Stimulated activated CD4-positive, alpha-beta T cell treated with anti-CD3 and anti-CD28 coated beads, Interleukin-1b, Interleukin-23, amount 100 ng/mL, for 48 hours (primary cell): ENCODE measurements at regions not wholly inside any gene's neighbourhood (a gene's known extent, or its start where the extent isn't known, plus 50 kb on each side); places are given as distances from the start of the nearest gene placed in this dataset.

ENCODE experiments used
- DNase-seq: peaks from one replicate; pipeline ENCODE4 v3.0.0-alpha.2; 2020

DNA sequence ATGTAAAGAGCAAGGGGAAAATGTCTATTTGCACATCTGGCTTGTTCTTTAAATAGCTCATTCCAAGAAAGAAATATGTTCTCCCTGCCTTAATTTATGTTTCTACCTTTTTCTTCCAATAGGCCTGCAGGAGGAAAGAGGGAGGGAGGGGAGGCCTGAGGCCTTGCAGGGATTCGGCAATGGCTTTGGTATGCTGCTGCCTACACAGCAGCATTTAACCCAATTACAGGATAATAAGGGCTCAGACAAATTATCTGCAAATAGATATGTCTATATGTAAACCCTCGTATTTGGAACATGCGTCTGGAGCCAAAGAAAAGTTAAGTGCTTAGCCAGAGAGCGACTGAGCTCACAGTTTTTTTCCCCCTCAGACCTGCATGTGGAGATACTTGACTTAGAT is 277.2 kb downstream of the CDC5L start:
- DNase-seq: no peak

DNA sequence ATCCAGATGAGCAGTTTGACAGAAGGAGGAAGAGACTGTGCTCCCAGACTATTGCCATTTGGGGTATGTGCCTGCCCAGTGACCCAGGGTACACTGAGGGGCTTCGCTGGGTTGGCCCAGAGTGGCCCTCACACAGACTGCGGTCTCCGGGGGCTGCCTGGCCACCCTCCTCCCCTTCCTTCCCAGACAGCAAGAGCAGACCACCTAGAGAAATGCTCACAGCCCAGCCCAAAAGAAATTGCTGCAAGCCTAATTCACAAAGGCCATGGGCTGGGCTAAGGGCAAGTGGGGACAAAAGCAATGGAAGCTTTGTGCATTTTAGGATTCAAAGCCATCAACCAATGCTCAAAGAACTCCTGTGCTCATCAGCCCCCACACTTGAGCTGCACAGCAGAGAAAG is 277.6 kb downstream of the CDC5L start:
- DNase-seq: no peak

DNA sequence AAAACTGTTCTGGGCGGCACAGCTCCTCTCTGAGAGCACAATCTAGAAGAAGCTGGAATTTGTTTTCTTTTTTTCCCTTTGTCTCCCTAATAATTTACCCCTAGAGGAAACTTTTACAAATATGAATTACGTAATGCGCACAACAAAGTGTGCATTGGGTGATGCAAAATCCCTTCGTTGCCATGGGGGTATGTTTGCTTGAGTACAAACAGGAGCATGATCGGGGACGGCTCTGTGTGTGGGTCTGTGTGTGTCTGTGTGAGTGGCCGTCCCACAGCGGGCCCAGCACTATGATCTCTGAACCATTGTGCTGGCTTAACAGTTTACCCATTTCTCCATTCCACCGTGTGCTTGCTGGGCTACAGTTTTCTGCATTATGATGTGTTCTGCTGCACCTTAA is 278.2 kb downstream of the CDC5L start:
- DNase-seq: no peak

DNA sequence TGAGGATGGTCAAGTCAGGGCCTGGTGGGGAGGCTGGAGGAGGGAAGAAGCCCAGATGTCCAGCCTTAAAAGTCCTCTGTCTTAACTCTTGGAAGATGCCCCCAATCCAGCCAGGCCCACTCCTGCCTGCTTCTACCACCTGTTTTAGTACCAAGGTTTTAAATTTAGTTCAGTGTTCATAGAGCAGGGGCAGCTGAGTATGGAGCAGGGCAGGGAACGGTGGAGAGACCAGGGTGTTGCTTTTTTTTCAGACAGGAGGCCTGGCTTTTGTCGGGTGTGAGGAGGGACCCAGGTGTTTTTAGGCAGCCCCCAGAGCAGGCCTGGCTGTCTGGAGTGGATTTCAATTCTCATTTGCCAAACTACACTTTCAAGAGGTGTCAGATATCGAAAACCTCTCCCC is 278.8 kb downstream of the CDC5L start:
- no peak for DNase-seq

DNA sequence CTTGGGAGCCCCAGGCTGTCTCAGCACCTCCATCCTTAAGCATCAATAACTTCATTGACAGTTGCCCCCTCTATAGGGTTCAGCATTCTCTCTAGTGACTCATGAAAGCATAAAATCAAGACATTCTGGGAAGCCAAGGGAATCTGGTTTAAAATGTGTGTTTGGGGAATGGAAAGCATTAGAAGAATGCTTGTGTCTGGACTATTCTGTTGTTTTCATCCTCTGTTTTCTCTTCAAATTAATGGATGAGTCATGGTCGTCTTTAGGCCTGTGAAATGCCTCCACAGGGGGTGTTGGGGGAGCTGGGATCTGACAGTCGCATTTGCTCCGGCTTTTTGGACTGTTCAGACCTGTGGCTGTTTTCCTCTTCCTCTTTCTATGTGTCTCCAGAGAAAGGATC is 279.7 kb downstream of the CDC5L start:
- no peak for DNase-seq

DNA sequence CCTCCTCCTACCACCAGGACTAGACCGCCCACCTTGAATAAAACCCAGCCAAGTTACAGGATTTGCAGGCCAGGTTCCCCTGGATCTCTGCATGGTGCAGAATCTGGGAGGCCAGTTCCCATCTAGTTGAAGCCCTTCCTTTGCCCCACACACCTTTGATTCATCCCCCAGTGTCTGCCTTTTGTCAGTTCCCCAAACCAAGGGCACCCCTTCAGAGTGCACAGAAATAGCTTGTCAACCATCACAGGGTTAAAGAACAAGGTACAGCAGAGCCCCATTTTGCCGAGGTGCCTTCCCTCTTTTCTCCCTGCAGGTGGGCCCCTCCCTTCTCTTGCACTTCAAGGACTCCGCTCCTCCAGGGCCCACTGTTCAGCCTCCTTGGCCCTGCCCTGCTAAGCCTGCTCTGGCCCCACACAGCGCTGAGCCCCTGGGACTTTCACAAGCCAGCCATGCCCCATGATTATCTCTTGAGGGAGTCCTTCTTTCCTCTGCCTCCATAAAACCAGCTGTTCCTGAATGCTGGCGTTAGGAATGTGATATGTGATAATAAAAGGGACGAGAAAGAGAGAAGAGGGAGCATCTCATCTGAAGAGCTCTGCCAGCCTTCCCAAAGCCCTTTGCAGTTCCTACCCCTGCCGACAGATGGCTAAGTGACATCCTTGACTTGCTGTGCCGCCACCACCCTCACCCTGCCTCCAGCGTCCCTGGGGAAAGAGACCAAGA is 280.3 kb downstream of the CDC5L start:
- DNase-seq: no peak

DNA sequence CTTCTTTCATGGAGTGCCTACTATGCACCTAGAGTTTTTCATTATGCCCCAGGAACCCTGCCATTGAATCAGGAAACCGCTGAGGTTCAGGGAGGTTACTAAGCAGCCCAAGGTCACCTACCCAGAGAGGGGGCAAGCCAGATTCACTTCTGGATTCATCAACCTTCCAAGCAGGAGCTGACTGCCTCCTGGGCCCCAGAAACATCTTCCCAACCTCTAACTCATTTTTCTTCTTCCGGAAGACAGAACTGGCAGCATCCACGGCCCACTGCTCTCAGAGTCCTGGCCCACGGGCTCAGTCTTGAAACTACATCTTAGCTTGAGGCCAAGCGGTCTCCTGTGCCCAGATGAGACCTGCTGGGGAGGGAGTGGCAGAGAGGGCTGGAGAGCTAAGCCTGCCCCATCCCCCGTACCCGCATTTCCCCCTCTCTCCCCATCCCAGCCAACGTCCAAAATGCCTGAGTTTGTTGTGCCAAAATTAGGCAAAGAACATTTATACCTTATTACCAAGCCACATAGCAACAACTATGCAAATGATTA is 281.0 kb downstream of the CDC5L start:
- no peak for DNase-seq

DNA sequence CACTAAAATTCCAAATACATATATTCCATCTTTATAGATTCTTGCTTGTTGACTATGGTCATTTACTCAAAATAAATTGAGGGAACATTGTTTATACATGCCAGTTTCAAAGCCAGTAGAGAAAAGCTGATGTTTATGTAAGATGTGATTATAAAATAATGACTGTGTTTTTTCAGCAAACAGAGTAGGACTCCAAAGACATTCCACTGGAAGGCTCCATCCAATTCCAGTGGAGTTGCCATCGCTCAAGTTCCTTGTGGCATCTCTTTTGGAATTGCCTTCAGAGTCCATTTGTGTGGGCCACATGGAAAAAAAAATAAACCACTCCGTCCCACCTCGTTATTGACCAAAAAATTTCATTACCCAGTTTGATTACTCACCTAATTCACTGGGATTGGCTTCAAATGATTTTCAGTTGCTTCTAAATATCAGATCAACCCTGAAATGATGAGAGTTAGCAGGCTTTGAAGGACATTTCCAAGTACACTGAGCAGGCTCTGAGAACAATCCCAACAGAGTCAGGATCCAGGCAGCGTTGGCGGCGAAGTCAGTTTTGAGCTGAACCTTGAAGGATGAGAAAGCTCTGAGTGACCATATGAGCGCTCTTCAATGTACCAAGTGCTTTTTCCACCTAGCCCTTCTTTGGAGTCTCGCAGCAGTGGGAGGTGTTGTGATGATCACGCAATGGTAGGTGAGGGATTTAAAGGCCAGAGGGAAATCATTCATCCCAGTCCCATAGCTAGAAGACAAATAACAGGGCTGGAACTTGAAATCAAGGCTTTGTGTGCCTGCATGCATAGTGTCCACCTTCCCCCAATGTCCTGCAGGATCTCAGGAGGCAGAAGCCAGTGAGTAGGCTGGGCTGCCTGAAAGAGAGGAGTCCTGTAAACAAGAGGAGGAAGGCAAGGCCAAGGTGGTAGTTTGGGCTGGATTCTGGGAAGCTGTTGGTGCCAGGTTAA is 281.7 kb downstream of the CDC5L start:
- DNase-seq: no peak

DNA sequence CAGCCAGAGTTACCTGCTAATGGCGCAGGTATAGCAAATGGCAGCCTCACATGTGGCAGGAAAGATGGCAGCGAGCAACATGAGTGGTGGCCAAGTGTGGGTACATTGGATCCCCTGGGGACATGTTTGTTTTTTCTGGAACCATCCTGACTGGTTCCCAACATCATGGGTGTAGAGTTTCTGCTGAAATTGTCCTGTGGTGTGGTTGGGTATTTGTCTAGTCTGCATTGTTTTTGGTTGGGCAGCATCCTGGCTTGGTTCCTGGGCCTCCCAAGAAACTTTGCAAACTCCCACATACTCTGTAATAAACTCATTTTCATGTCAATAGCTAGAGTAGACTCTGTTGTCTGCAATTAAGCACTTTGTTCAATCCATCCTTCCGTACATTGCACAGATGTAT is 282.6 kb downstream of the CDC5L start:
- DNase-seq: no peak

DNA sequence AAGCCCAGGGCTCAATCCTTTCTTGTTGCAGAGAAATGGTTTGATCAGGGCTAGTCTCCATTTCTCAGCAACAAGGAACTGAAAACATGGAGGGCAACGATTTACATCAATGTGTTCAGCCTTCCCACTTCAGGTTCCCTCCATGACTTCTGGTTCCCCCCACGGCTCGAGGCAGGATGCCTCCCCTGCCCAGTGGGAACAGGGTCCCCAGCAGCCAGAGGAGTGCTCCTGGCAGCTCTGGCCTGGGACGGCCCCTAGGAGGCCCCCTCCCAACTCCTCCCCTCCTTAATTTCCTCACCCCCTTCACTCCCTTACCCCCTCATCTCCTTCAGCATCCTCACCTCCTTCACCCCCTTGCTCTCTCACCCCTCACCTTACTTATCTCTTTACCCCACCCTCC is 283.8 kb downstream of the CDC5L start:
- DNase-seq: no peak

DNA sequence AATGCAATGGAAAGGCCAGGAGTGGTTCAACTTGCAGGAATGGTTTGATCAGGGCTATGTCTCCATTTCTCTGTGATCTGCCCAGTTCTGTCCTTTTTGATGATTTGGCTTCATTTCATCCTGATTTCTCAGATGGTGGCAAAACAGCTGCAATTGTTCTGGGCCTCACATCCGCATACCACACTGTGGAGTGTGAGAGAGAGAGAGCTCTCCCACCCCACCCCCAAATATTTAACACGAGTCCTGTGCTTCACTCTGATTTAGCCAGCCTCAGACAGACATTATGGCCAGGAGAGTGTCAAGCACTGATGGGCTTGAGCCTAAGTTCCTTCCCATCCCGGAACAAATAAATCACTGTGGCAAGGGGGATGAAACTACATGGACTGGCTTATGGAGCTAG is 284.6 kb downstream of the CDC5L start:
- no peak for DNase-seq

DNA sequence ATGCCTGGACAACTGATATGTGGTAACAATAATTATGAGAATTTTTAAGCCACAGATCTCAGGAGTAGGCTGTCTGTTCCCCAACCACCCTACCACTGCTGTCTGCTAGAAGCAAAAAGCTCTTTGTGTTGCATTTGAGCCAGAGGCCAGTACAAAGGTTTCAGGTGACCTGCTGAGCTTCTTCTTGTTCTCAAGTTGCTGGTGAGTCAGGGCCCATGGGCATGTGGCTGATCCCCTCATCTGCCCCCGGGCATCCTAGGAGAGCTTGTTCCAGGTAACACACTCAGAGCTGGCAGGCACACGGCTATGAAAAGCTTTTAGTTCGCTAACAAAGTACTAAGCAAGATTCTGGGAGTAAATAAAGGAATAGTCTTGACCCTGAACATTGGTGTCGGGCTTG is 285.3 kb downstream of the CDC5L start:
- DNase-seq: no peak

DNA sequence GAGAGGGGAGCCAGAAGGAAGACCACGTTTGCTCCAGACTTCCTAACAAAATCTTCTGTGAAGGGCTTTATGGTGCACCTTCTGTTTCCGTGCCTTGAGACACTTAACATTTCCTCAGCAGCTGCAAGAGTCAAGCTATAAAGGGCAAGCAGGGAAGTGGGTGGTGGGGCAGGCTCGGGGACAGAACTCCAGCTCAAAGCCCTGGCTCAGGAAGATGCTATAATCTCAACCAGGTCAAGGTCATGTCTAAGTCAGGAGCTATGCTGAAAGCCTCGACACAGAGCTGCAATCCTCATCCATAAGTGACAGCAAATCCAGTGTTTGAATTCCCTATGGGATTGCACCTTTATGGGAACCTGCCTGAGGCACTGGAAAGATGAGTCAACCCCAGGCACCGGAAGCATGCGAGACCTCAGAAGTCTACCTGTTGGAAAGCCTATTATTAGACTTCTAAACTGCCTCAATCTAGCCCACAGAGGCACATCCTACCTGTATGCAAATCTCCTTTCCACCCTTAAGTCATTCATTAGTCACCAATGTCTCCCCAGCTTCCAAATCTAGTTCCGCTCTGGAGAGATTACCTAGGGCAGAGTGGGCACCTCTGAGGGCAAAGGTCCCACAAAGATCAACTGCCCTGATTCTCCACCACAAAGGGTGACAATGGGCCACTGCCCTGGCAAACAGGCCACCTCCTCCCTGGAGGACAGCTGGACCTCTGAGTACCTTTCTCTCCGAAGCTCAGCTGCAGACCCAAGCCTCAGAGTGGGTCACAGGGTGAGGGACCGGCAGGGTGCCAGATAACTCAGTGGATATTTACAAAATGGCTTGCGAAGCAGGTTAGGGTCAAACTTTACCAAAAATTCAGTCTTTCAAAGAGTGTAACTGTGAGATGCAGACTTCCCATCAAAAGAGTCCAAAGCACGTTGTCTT is 287.0 kb downstream of the CDC5L start:
- DNase-seq: no peak

DNA sequence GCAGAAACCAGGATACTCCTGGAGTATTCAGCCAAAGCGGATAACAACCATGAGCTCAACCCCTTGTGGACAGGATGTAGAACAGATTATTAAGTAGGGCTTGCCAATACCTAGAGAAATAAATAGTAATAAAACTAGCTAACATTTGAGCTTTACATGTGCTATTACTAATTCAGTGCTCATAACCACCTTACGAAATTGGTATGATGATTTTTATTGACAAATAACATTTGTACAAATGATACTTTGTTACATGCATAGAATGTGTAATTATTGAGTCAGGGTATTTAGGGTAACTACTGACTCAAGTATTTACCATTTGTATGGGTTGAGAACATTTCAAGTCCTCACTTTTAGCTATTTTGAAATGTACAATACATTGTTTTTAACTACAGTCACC is 287.9 kb downstream of the CDC5L start:
- no peak for DNase-seq

DNA sequence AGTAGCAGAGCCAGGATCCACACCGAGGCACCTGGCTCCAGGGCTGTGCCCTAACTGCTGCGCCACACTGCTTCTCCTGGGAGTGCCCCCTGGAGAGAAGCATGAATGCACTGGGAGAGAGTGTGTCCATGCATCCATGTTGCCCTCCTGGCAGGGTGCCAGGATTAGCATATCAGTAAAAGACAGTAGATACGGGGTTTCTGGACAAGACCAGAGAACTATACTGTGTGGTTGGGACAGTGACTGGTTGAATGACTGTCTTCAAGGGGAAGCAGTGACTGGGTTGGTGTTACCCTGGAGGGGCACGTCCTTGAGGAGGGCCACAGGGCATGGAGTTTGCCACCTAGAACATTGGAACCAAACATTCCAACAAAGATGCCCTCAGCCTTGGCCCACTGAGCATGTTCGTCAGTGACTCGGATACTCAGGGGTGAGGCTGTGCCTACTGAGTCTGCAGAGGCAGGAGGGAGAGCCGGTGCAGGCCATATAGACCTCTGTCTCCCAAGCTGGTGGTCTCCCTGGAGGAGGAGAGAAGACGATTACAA is 288.8 kb downstream of the CDC5L start:
- no peak for DNase-seq

DNA sequence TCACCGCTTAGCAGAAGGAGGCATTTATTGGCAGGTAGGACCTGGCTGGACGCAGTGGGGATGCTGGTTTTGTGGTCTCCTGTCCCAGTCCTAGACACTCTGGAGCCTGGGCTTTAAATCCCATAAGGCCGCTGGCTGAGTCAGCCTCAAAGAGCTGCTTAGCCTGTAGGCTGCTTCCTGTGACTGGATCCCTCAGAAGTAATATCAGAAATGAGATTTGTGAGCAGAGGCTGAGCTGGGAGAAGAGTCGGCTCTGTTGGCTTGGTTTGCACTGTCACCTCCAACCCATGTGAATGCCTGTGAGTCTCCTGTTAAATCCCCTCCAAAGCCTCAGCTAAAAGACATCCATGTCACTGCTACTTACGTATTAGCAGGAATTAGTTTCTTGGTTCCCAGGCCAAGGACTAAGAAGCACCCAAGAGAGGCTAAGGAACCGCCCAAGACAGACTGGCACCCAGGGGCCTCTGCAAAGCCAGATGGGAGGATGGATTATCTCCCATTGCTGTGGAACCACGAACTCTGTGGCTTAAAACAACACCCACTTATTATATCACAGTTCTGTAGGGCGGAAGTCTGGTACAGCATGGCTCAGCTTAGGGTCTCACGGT is 289.4 kb downstream of the CDC5L start:
- no peak for DNase-seq

DNA sequence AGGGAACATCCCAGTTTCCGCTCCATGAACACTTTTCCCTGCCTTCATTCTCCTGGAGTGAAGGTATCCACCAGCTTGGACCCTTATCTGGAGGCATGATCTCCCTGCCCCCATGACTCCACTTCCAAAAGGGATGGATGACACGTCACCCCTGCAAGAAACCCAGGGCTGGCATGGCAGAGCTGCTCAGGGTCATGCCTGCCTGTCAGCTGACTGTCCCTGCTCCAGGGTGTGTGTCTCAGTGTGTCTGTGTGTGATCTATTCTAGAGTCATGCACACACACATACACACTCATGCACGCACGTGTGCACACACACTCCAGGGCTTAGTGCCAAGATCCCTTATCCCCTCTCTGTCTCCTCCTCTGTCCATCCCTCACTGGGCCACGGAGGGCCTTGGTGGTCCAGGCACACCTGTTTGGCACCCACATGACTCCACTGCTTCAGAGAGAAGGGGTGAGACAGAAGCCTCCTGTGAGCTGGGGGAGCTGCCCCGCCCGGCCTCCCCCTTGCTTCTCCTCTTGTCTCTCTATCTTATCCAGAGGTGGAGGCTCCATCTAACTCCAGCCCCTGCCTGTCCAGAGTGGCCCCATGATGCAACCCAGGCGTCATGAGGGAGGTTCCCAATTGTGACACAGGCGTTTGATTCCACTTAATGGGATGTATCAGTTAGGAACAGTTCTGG is 290.9 kb downstream of the CDC5L start:
- no peak for DNase-seq

DNA sequence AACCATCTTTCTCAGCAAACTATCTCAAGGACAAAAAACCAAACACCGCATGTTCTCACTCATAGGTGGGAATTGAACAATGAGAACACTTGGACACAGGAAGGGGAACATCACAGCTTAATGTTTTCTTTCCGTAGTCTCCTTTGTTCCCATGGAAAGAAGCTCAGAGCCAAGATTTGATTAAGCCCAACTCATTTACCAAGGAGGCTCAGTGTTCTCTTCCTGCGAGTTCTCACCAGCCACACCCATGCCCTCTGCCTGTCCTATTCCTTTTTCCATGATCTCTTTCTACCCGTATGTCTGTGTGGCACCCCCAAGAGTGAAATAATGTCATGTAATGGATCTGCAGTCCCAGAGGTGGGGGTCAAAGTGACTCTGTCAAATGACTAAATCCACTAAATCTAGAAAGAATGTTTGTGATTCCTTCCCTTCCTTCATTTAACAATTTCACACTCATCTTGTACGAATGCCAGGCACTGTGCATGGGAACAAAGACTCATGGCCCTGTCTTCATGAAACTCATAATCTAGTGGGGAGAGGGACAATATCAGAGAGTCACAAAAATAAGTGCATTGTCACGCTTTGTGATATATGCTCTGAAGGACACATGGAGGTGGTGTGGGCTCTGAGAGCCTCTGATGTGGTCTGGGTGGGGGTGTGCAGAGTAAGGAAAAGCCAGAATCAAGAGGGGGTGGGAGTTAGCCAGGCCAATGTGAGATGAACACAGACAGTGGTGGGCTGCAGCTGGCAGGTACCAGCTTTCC is 292.1 kb downstream of the CDC5L start:
- no peak for DNase-seq

DNA sequence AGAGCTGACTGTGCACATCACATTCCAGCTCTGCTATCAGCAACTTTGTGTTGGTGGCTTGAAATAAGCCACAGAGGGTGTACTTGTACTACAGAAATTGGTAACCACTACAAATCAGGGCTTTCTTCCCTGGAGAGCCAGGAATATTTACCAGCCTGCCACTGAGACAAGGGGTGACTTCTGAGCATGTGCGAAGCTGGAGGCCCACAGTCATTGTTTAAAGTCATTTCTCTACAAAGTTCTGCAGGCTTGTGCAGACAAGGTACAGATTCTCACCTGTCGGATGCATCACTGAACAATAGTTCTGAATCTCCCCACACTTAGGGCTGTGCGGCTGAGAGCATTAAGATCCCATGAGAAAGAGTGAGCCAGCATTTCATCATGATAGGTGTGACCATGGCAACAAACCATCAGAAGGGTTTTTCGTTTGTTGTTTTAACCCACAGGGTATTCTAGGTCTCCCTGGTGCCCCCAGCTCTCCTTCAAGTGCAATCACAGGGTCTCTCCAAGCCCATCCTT is 292.8 kb downstream of the CDC5L start:
- DNase-seq: no peak

DNA sequence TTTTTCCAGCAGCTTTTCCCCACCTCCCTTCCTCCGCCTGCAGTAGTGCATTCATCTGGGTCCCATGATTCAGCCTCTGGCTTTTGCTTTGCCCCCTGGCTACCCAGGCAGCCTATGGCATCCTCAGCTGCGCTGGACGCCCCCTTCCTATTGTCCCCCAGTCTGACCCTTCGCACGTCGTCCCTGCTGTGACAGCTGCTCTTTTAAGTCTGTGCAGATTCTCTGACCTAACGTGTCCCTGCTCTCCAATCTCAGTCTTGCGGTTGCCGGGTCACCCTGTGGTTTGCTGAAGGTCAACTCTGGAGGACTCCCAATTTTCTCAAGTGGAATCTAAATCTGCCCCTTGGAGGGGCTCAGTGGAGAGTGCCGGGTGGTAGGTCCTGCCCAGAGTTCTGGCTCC is 294.3 kb downstream of the CDC5L start:
- no peak for DNase-seq

DNA sequence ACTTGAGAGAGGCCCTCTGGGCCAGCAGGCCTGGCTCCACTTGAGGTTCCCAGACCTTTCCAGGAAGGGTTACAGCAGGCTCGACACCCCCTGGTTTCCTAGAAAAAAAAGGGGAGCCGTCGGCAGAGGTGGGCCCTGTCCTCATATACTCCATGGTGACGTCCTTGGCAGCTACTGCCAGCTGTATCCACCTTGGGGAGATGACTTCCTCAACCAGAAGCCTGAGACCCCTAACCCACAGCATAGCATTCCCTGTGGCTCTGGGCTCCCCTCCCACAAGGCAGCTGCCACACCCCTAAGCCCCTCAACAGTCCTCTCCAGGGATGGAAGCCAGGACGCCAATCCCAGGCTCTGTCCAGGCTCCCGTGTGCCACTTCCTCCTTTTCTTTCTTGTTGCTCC is 294.8 kb downstream of the CDC5L start:
- no peak for DNase-seq
